HG03432 (cell line): ENCODE measurements at regions not wholly inside any gene's neighbourhood (a gene's known extent, or its start where the extent isn't known, plus 50 kb on each side); places are given as distances from the start of the nearest gene placed in this dataset.

ENCODE experiments used
- ATAC-seq: cut with Tn5 transposase; IDR thresholded peaks from one replicate; pipeline ENCODE4 v1.9.1; 2021; ENCODE audit warnings: mild to moderate bottlenecking, moderate library complexity; ENCODE audit not compliant: unreplicated experiment

- ATAC-seq: no peak
Observed at GRCh38 chr1:57683037-57683942, 259.4 kb upstream of the DAB1 start.

GRCh38 chr1:57678138-57678537 is 254.3 kb upstream of the DAB1 start:
- ATAC-seq: no peak

GRCh38 chr1:57675776-57676175 is 251.9 kb upstream of the DAB1 start:
- ATAC-seq: no peak

GRCh38 chr1:57674801-57675200 is 250.9 kb upstream of the DAB1 start:
- no peak for ATAC-seq

- no peak for ATAC-seq
Observed at GRCh38 chr1:57672346-57673140, 248.7 kb upstream of the DAB1 start.

- no peak for ATAC-seq
Observed at GRCh38 chr1:57671750-57672149, 247.9 kb upstream of the DAB1 start.

DNA sequence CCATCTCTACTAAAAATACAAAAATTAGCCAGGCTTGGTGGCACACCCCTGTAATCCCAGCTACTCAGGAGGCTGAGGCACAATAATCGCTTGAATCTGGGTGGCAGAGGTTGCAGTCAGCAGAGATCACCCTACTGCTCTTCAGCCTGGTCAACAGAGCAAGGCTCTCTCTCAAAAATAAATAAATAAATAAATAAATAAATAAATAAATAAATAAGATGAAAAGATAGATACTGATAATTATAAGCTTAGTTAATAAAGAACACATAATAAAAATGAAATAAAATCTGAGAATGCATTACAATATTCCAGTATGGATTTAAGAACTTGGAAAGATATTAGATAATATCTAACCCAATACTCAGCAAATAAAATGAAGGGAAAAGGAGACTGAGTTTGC is 235.9 kb upstream of the DAB1 start:
- ATAC-seq: no peak

DNA sequence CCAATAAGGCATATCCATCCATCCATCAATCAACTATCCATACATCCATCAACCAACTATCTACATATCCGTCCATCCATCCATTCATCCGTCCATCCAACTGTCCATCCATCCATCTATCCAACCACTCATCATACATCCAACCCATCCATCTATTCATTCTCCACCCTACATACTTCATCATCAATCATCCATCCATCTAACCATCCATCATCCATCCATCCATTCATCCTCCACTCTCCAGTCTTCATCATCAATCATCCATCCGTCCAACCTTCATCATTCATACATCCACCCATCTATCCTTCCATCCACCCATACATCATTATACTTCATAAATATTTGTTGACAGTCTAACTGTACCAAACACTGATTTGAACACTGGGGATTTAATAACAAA is 231.3 kb upstream of the DAB1 start:
- ATAC-seq: no peak

DNA sequence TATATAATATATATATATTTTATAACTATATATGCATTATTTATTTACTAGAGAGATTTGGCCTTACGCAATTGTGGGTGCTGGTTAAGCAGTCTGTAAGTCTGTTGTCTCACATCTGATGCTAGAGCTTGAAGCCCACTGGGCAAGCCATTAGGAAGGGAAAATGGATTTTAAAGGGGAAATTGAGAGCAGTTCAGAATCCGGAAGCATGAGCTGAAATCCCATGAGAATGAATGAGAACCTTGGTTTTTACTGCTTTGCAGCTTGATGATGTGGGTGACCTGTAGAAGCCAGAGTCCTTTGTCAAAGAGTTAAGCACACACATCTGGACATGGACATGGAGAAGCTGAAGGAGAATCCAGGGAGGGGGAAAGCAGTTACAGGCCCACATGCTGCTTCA is 220.8 kb upstream of the DAB1 start:
- ATAC-seq: no peak

GRCh38 chr1:57638239-57638638 is 214.4 kb upstream of the DAB1 start:
- no peak for ATAC-seq

- ATAC-seq: no peak
Observed at GRCh38 chr1:57637155-57637554, 213.3 kb upstream of the DAB1 start.

GRCh38 chr1:57633881-57634280 is 210.0 kb upstream of the DAB1 start:
- ATAC-seq: no peak

- no peak for ATAC-seq
Observed at GRCh38 chr1:57633056-57633455, 209.2 kb upstream of the DAB1 start.

- no peak for ATAC-seq
Observed at GRCh38 chr1:57632401-57632800, 208.5 kb upstream of the DAB1 start.

GRCh38 chr1:57627612-57628011 is 203.8 kb upstream of the DAB1 start:
- no peak for ATAC-seq

DNA sequence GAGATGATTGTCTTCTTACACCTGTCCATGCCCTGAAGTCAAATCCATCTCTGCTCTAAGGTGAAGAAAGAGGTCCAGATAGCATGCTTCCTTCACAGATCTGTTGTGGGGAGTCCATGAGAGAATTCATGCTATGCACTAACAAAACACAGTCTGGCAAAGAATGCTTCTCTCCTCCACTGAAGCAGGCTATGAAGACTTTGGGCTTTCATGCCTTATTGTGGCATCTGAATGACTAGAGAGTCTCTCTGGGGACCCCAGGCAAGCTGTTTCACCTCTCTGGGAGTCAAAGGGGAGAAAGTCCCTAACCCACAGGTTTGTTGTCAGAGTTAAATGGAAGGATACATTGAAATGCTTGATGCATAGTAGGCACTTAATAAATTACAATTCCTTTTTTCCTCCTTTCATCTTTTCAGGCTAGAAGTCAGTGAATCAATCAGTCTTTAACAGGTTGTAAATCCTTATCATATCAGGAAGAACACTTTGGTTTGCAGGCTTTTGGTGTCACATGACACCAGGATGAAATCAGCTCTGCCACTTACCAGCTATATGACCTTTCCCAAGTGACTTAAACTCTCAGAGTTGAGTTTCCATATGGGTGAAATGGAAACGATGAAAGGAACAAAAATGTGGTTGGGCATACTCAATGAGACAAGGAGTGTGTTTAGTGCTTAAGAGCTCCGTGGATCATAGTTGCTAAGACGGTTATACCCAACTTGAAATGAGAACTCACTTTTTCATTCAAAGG is 200.1 kb upstream of the DAB1 start:
- ATAC-seq: no peak

DNA sequence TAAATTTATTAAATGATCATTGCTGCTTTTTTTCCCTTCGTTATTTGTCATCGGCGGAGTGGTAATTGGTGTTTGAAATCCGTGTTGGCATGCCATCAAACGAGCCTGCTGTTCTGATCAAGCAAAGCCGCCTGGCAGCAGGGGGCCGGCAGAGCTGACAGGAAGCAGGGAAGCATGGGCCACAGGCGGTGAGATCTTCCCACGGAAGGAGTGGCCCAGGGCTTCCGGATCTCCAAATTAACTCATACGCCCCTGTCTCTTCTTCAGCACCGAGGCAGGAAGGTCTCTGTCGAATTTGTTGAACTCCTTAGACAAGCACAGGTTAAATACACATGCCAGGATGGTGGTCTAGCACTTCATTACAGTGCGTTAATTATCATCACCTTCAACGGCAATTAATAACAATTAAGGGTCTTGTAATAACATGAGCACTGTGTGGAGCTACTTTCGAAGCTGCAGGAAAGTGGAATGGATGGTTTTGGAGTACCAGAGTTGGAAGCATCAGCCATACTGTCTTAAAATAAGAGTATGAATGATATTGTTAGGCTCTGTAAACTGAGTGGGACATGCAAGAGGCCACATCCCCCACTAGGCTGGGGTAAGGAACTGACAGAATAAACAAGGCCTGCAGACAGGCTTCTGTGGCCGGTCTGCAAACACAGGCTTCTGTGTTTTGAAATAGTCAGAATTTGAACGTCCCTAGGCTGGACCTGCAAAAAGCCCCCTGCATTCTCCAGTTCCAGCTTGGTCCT is 199.4 kb upstream of the DAB1 start:
- no peak for ATAC-seq

GRCh38 chr1:57621776-57622175 is 197.9 kb upstream of the DAB1 start:
- ATAC-seq: no peak

DNA sequence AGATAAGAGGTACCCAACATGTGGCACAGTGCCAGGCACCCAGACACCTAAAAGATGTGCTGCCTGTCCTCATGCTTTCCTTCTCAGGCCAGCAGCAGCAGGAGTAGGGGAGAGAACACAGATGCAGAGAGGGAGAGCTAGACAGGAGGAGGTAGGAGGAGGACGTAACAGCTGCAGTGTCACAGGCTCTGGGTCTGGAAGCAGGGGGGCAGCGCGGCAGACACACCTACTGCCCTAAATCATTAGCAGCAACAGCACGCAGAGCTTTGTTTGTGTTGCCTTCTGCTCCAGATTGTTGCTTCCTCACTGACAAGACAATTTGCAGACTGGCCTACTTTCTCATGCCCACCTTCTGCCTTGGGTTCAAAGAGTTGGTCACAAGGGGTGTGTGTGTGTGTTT is 196.7 kb upstream of the DAB1 start:
- no peak for ATAC-seq

DNA sequence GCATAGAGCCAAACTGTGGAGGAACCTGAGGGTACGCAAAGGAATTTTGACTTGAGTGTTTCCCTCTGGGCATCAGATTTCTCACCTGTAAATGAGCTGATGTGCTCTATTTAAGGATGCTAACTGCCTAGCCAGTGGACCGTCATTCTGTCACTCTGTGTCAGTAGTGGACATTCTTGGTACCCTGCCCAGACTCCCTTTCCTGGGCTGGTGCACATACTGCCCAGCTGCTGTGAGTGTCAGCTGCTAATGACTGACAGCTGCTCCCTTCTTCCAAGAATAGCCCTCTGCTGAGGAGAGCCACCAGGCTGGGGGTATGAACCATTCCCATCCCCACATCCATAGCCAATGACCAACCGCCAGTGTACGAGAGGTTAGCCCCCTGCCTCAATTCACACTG is 193.1 kb upstream of the DAB1 start:
- no peak for ATAC-seq

DNA sequence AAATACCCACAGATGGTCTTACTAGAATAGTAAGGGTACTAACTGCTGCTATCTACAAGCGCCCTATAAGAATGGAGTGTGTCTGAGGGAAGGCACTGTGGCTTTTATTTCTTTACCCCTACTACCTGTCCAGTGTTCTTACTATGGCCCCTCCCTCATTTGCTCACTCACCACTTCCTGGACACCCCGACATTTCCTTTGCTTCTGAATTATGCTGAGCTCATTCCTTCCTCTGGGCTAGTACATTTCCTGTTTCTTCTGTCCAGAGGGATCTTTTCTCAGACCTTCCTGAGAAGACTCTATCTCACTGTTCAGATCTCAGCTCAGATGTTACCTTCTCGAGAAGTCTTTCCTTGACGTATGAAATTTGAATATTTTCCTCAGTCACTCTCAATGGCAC is 192.1 kb upstream of the DAB1 start:
- no peak for ATAC-seq
